Activated CD4-positive, alpha-beta T cell treated with anti-CD3 and anti-CD28 coated beads for 24 hours (primary cell): ENCODE measurements at regions not wholly inside any gene's neighbourhood (a gene's known extent, or its start where the extent isn't known, plus 50 kb on each side); places are given as distances from the start of the nearest gene placed in this dataset.
"Not testable (repeated sequence)": the region's sequence is repeated elsewhere in the genome, so short reads cannot be mapped to it uniquely, and the experiment has no call there.

ENCODE experiments used
- DNase-seq, 2 donors: peaks; one replicate each; pipeline ENCODE4 v3.0.0-alpha.2; 2020; ENCODE audit warnings: low read depth in 2 of 2

- no peak for DNase-seq
Observed at GRCh38 chr3:110989446-110989845, 82.2 kb upstream of the NECTIN3 start.

GRCh38 chr3:110995461-110996231, 76.0 kb upstream of the NECTIN3 start:
- DNase-seq, result no peak

GRCh38 chr3:110998766-110999165, 72.8 kb upstream of the NECTIN3 start:
- DNase-seq, result not testable (repeated sequence)

- DNase-seq, result not testable (repeated sequence)
Observed at GRCh38 chr3:111006485-111006884, 65.1 kb upstream of the NECTIN3 start.

GRCh38 chr3:111012388-111013248, 59.0 kb upstream of the NECTIN3 start:
- DNase-seq, result no peak
